ENCODE measurements at regions not wholly inside any gene's neighbourhood (a gene's known extent, or its start where the extent isn't known, plus 50 kb on each side); places are given as distances from the start of the nearest gene placed in this dataset.
"Not testable (repeated sequence)": the region's sequence is repeated elsewhere in the genome, so short reads cannot be mapped to it uniquely, and the experiment has no call there.

GRCh38 chr7:53624356-53624755, 588.9 kb downstream of the POM121L12 start:
- Mint-ChIP-seq H3K9me3 (peaks cover 0 to 28% (median 3%) of the 10 kb centered on the region in 7 donors), H3K27me3 (ENCODE audit: low read depth in 3 of 3) (no peaks in the 10 kb centered on the region), H3K4me3 (no peak overlapping the region), H3K36me3 (no peaks in the 10 kb centered on the region), H3K4me1 (no peaks in the 10 kb centered on the region), H3K27ac (no peak overlapping the region)
- TF ChIP-seq CTCF (IDR thresholded peaks at IDR 0.05), result no peak
- H3K9ac ChIP-seq (ENCODE audit: insufficient read depth, low read length, poor library complexity, severe bottlenecking), result no peak overlapping the region
- no peak overlapping the region for H3K4me3 ChIP-seq (replicated peaks in 1 of 3; ENCODE audit: low read depth in 2 of 3, low read length in 3 of 3)
- intact Hi-C loops (cut with micrococcal nuclease), result no loop called here
- H3K27ac ChIP-seq (ENCODE audit: low read depth in 1 of 2, low read length in 2 of 2), result no peak overlapping the region
- H3K4me2 ChIP-seq (replicated peaks; ENCODE audit: extremely low read depth, low read length, poor library complexity, severe bottlenecking), result no peak overlapping the region
- WGBS (ENCODE audit: insufficient coverage), result 80% methylated on average over 1 of the region's 4 CpGs
- H3K79me2 ChIP-seq (ENCODE audit: insufficient read depth, low read length), result no peaks in the 10 kb centered on the region
- H4K20me1 ChIP-seq (ENCODE audit: insufficient read depth, low read length), result no peaks in the 10 kb centered on the region
- no peak for DNase-seq
- no peak overlapping the region for H2AFZ ChIP-seq (ENCODE audit: insufficient read depth, low read depth, low read length, poor library complexity, severe bottlenecking)
- H3K4me1 ChIP-seq (ENCODE audit: control insufficient read depth in 1 of 2, insufficient read depth in 2 of 2, low read length in 2 of 2), result no peaks in the 10 kb centered on the region
- peaks cover 12 to 31% of the 10 kb centered on the region in 2 donors for H3K9me3 ChIP-seq (replicated peaks in 1 of 2; ENCODE audit: control insufficient read depth in 1 of 2, insufficient read depth in 1 of 2, low read length in 2 of 2)
- no peaks in the 10 kb centered on the region for H3K36me3 ChIP-seq (replicated peaks in 1 of 2; ENCODE audit: control insufficient read depth in 1 of 2, insufficient read depth in 2 of 2, low read length in 2 of 2)
- no peaks in the 10 kb centered on the region for H3K27me3 ChIP-seq (ENCODE audit: control insufficient read depth in 2 of 2, insufficient read depth in 2 of 2, low read length in 2 of 2)

- Histone ChIP-seq H3K27me3 (ENCODE audit: control insufficient read depth in 2 of 2, insufficient read depth in 2 of 2, low read length in 2 of 2) (no peaks in the 10 kb centered on the region), H3K4me2 (replicated peaks; ENCODE audit: extremely low read depth, low read length, poor library complexity, severe bottlenecking) (no peak overlapping the region), H2AFZ (ENCODE audit: insufficient read depth, low read depth, low read length, poor library complexity, severe bottlenecking) (no peak overlapping the region), H3K4me1 (ENCODE audit: control insufficient read depth in 1 of 2, insufficient read depth in 2 of 2, low read length in 2 of 2) (no peaks in the 10 kb centered on the region), H3K9me3 (replicated peaks in 1 of 2; ENCODE audit: control insufficient read depth in 1 of 2, insufficient read depth in 1 of 2, low read length in 2 of 2) (peaks cover 14 to 35% of the 10 kb centered on the region in 2 donors), H3K9ac (ENCODE audit: insufficient read depth, low read length, poor library complexity, severe bottlenecking) (no peak overlapping the region), H3K4me3 (replicated peaks in 1 of 3; ENCODE audit: low read depth in 2 of 3, low read length in 3 of 3) (no peak overlapping the region), H3K36me3 (replicated peaks in 1 of 2; ENCODE audit: control insufficient read depth in 1 of 2, insufficient read depth in 2 of 2, low read length in 2 of 2) (no peaks in the 10 kb centered on the region), H4K20me1 (ENCODE audit: insufficient read depth, low read length) (no peaks in the 10 kb centered on the region), H3K79me2 (ENCODE audit: insufficient read depth, low read length) (no peaks in the 10 kb centered on the region), H3K27ac (ENCODE audit: low read depth in 1 of 2, low read length in 2 of 2) (no peak overlapping the region)
- intact Hi-C loops (cut with micrococcal nuclease), result no loop called here
- peaks cover 4 to 22% (median 10%) of the 10 kb centered on the region in 7 donors for H3K9me3 Mint-ChIP-seq
- no peaks in the 10 kb centered on the region for H3K36me3 Mint-ChIP-seq
- no peak overlapping the region for H3K4me3 Mint-ChIP-seq
- no peak for TF ChIP-seq CTCF (IDR thresholded peaks at IDR 0.05)
- 88% methylated on average over 5 of the region's 6 CpGs for WGBS (ENCODE audit: insufficient coverage)
- H3K27me3 Mint-ChIP-seq (ENCODE audit: low read depth in 3 of 3), result no peaks in the 10 kb centered on the region
- no peak for DNase-seq
- H3K4me1 Mint-ChIP-seq, result no peaks in the 10 kb centered on the region
- H3K27ac Mint-ChIP-seq, result no peak overlapping the region
Observed at GRCh38 chr7:53628775-53629174, 593.3 kb downstream of the POM121L12 start.

- DNase-seq, H3K36me3 Mint-ChIP-seq: not testable (repeated sequence)
- H3K9me3 ChIP-seq (replicated peaks in 1 of 2; ENCODE audit: control insufficient read depth in 1 of 2, insufficient read depth in 1 of 2, low read length in 2 of 2), result peaks cover 23 to 45% of the 10 kb centered on the region in 2 donors
Observed at GRCh38 chr7:53635251-53635650, 599.8 kb downstream of the POM121L12 start.

More at GRCh38 chr7:53635251-53635650, 599.8 kb downstream of the POM121L12 start:
- H3K79me2 ChIP-seq (ENCODE audit: insufficient read depth, low read length); H4K20me1 ChIP-seq (ENCODE audit: insufficient read depth, low read length); H3K27ac ChIP-seq (ENCODE audit: low read depth in 1 of 2, low read length in 2 of 2); H3K9ac ChIP-seq (ENCODE audit: insufficient read depth, low read length, poor library complexity, severe bottlenecking); H3K4me3 Mint-ChIP-seq; intact Hi-C loops (cut with micrococcal nuclease); H3K27me3 Mint-ChIP-seq (ENCODE audit: low read depth in 3 of 3); H2AFZ ChIP-seq (ENCODE audit: insufficient read depth, low read depth, low read length, poor library complexity, severe bottlenecking); H3K4me3 ChIP-seq (replicated peaks in 1 of 3; ENCODE audit: low read depth in 2 of 3, low read length in 3 of 3); H3K36me3 ChIP-seq (replicated peaks in 1 of 2; ENCODE audit: control insufficient read depth in 1 of 2, insufficient read depth in 2 of 2, low read length in 2 of 2); H3K27me3 ChIP-seq (ENCODE audit: control insufficient read depth in 2 of 2, insufficient read depth in 2 of 2, low read length in 2 of 2); H3K4me2 ChIP-seq (replicated peaks; ENCODE audit: extremely low read depth, low read length, poor library complexity, severe bottlenecking); H3K27ac Mint-ChIP-seq; H3K4me1 Mint-ChIP-seq; H3K4me1 ChIP-seq (ENCODE audit: control insufficient read depth in 1 of 2, insufficient read depth in 2 of 2, low read length in 2 of 2): not testable (repeated sequence)
- peaks cover 5 to 27% (median 10%) of the 10 kb centered on the region in 7 donors for H3K9me3 Mint-ChIP-seq
- WGBS (ENCODE audit: insufficient coverage), result 92% methylated on average over 5 of the region's 5 CpGs

All from CD14-positive monocyte (primary cell).